ENCODE measurements at regions not wholly inside any gene's neighbourhood (a gene's known extent, or its start where the extent isn't known, plus 50 kb on each side); places are given as distances from the start of the nearest gene placed in this dataset.

DNA sequence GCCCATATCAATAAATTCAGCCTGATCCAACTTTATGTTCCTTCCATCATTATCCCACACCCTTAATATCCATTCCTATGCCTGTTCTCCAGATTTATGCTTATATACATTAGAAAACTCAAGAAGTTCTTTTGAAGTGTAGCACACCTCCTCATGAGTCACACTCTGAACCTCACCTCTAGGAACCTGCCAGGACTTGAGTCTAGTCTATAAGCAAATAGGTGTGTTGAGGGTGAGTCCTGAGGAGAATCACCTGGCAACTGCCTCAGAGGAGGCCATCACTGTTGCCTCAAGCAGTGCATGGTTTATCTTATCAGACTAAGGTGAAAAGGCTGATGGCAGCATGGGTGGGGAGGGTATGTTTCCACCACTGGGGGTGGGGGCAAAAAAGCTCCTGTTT, 496.7 kb downstream of the C6orf118 start (continued):
- TF ChIP-seq, protein P1, sequence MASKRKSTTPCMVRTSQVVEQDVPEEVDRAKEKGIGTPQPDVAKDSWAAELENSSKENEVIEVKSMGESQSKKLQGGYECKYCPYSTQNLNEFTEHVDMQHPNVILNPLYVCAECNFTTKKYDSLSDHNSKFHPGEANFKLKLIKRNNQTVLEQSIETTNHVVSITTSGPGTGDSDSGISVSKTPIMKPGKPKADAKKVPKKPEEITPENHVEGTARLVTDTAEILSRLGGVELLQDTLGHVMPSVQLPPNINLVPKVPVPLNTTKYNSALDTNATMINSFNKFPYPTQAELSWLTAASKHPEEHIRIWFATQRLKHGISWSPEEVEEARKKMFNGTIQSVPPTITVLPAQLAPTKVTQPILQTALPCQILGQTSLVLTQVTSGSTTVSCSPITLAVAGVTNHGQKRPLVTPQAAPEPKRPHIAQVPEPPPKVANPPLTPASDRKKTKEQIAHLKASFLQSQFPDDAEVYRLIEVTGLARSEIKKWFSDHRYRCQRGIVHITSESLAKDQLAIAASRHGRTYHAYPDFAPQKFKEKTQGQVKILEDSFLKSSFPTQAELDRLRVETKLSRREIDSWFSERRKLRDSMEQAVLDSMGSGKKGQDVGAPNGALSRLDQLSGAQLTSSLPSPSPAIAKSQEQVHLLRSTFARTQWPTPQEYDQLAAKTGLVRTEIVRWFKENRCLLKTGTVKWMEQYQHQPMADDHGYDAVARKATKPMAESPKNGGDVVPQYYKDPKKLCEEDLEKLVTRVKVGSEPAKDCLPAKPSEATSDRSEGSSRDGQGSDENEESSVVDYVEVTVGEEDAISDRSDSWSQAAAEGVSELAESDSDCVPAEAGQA (IDR thresholded peaks at IDR 0.05; ENCODE audit: low read depth), result no peak
- TF ChIP-seq, protein P1 (CRISPR knock-in tag; IDR thresholded peaks at IDR 0.05; ENCODE audit: borderline replicate concordance), result no peak
- TF ChIP-seq POLR2A (IDR thresholded peaks at IDR 0.05; ENCODE audit: insufficient read depth in 1 of 2, low read depth in 2 of 2, low read length in 2 of 2) (no peak), TCF12 (IDR thresholded peaks at IDR 0.05) (no peak), TCF12 (CRISPR knock-in tag; IDR thresholded peaks at IDR 0.05) (no peak), MTF1 (CRISPR knock-in tag; IDR thresholded peaks at IDR 0.05) (no peak), ZNF607 (CRISPR knock-in tag; IDR thresholded peaks at IDR 0.05; ENCODE audit: borderline replicate concordance) (no peak), ZBTB20 (CRISPR knock-in tag; IDR thresholded peaks at IDR 0.05; ENCODE audit: borderline replicate concordance, low read depth) (no peak), CAMTA2 (CRISPR knock-in tag; IDR thresholded peaks at IDR 0.05; ENCODE audit: borderline replicate concordance) (no peak), BRD4 (CRISPR knock-in tag; IDR thresholded peaks at IDR 0.05) (no peak), ZNF264 (CRISPR knock-in tag; IDR thresholded peaks at IDR 0.05) (no peak), MAZ (IDR thresholded peaks at IDR 0.05; ENCODE audit: borderline replicate concordance, low read depth, low read length) (no peak), MAZ (CRISPR knock-in tag; IDR thresholded peaks at IDR 0.05; ENCODE audit: low read depth) (no peak), ZNF546 (CRISPR knock-in tag; conservative IDR thresholded peaks at IDR 0.05) (no peak)
- TF ChIP-seq, protein P2, sequence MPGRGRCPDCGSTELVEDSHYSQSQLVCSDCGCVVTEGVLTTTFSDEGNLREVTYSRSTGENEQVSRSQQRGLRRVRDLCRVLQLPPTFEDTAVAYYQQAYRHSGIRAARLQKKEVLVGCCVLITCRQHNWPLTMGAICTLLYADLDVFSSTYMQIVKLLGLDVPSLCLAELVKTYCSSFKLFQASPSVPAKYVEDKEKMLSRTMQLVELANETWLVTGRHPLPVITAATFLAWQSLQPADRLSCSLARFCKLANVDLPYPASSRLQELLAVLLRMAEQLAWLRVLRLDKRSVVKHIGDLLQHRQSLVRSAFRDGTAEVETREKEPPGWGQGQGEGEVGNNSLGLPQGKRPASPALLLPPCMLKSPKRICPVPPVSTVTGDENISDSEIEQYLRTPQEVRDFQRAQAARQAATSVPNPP (CRISPR knock-in tag; IDR thresholded peaks at IDR 0.05), result no peak

Measured in HepG2 (cell line).